Activated naive CD4-positive, alpha-beta T cell treated with anti-CD3 and anti-CD28 coated beads for 36 hours (primary cell): ENCODE measurements at regions not wholly inside any gene's neighbourhood (a gene's known extent, or its start where the extent isn't known, plus 50 kb on each side); places are given as distances from the start of the nearest gene placed in this dataset.

Experiments used
- CTCF ChIA-PET: fragments of 350-600 bp; sonication (Branson Sonifier 250); formaldehyde crosslinking; loops from one replicate; lab custom pipeline; 2021; ENCODE audit warnings: antibody characterized with exemption; lab: Charles Lee
- DNase-seq: peaks from one replicate; pipeline ENCODE4 v3.0.0-alpha.2; 2020
- H3K27ac Mint-ChIP-seq: one replicate; pipeline ENCODE4 v1.8.0; 2021; ENCODE audit warnings: mild to moderate bottlenecking, mixed read lengths
- H3K27me3 Mint-ChIP-seq: one replicate; pipeline ENCODE4 v1.8.0; 2021; ENCODE audit warnings: low read depth, mixed read lengths
- H3K36me3 Mint-ChIP-seq: one replicate; pipeline ENCODE4 v1.8.0; 2021; ENCODE audit warnings: low read depth, mixed read lengths
- H3K4me1 Mint-ChIP-seq: one replicate; pipeline ENCODE4 v1.8.0; 2021; ENCODE audit warnings: low read depth, mixed read lengths
- H3K4me3 Mint-ChIP-seq: one replicate; pipeline ENCODE4 v1.8.0; 2021; ENCODE audit warnings: mild to moderate bottlenecking, moderate library complexity, mixed read lengths
- H3K9me3 Mint-ChIP-seq: one replicate; pipeline ENCODE4 v1.8.0; 2021; ENCODE audit warnings: mixed read lengths
- intact Hi-C: fragments of 100-400 bp; cut with micrococcal nuclease; formaldehyde crosslinking; loops from one replicate; pipeline ENCODE4 v1.15.1; 2023

DNA sequence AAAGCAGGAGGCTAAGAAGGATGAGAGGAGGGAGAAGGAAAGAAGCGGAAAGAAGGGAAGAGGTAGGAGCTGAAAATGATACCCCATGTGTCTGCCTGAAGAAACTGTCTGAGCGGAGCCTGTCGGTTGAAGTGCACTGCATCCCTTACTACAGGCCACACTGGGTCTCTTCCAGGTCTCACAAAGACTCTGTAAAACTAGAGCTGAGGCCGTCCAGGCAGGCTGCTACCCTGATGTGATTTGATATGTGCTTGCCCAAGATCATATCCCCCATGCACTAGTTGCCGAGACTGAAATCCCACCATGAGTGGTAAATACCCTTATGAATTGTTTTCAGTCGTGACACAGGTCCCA is 134.4 kb downstream of the MAIP1 start:
- H3K4me3 Mint-ChIP-seq: no peak overlapping the region
- H3K27me3 Mint-ChIP-seq: peaks cover 9% of the 10 kb centered on the region
- H3K9me3 Mint-ChIP-seq: no peaks in the 10 kb centered on the region
- no peaks in the 10 kb centered on the region for H3K4me1 Mint-ChIP-seq
- H3K27ac Mint-ChIP-seq: no peak overlapping the region
- DNase-seq: no peak
- intact Hi-C loops: no loop called here
- CTCF ChIA-PET: no interaction called here
- H3K36me3 Mint-ChIP-seq: no peaks in the 10 kb centered on the region

DNA sequence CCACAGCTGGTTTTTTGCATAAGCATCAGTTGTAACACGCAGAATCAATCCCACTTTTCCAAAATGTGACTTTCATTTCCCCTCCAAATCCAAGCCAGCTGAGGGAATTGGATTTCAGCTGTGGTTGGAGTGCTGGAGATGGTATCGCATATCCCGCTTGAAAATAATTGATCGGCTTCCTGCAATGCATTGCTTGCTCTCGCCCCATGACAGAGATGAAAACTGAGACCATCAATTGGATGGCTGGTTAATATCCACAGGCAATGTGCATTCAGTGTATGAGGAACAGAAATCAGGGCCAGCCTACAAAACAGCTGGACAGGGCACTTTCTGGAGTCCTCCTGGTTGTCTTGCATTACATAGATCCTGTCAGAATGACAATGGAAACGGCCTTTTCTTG is 135.3 kb downstream of the MAIP1 start:
- CTCF ChIA-PET: interaction anchor here (0.6 kb wide), 1 partner anchor 494 kb away, joined by 3 read pairs; no protein-coding TSS in a partner anchor
- Mint-ChIP-seq H3K27me3 (peaks cover 9% of the 10 kb centered on the region), H3K4me3 (no peak overlapping the region), H3K36me3 (no peaks in the 10 kb centered on the region), H3K27ac (no peak overlapping the region), H3K9me3 (no peaks in the 10 kb centered on the region), H3K4me1 (no peaks in the 10 kb centered on the region)
- intact Hi-C loops: no loop called here
- DNase-seq: no peak

GRCh38 chr2:200091126-200091525 is 135.7 kb downstream of the MAIP1 start:
- Mint-ChIP-seq H3K9me3 (no peaks in the 10 kb centered on the region), H3K4me3 (no peak overlapping the region), H3K4me1 (no peaks in the 10 kb centered on the region), H3K27me3 (peaks cover 9% of the 10 kb centered on the region), H3K27ac (no peak overlapping the region), H3K36me3 (no peaks in the 10 kb centered on the region)
- CTCF ChIA-PET: interaction anchor here (0.6 to 0.7 kb wide), 2 partner anchors 164 to 494 kb away, joined by 3 read pairs; no protein-coding TSS in a partner anchor
- intact Hi-C loops: no loop called here
- no peak for DNase-seq

GRCh38 chr2:200092235-200092634 is 136.9 kb downstream of the MAIP1 start:
- Mint-ChIP-seq H3K4me3 (no peak overlapping the region), H3K4me1 (no peaks in the 10 kb centered on the region), H3K36me3 (no peaks in the 10 kb centered on the region), H3K9me3 (no peaks in the 10 kb centered on the region), H3K27ac (no peak overlapping the region), H3K27me3 (peaks cover 6% of the 10 kb centered on the region)
- intact Hi-C loops: no loop called here
- DNase-seq: no peak
- CTCF ChIA-PET: interaction anchor here (0.6 kb wide), 1 partner anchor 76 kb away, joined by 3 read pairs; no protein-coding TSS in a partner anchor

DNA sequence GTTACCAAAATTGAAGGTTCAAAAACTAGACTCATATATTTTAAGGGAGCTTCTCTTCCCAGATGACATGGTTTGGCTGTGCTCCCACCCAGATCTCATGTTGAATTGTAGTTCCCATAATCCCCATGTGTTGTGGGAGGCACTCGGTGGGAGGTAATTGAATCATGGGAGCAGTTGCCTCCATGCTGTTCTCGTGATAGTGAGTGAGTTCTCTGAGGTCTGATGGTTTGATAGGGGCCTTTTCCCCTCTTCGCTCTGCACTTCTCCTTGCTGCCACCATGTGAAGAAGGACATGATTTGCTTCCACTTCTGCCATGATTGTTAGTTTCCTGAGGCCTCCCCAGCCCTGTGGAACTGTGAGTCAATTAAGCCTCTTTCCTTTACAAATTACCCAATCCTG is 140.1 kb downstream of the MAIP1 start:
- CTCF ChIA-PET: no interaction called here
- peaks cover 4% of the 10 kb centered on the region for H3K27me3 Mint-ChIP-seq
- no peaks in the 10 kb centered on the region for H3K9me3 Mint-ChIP-seq
- DNase-seq: no peak
- intact Hi-C loops: no loop called here
- H3K27ac Mint-ChIP-seq: no peak overlapping the region
- H3K4me1 Mint-ChIP-seq: no peaks in the 10 kb centered on the region
- H3K36me3 Mint-ChIP-seq: no peaks in the 10 kb centered on the region
- H3K4me3 Mint-ChIP-seq: no peak overlapping the region

GRCh38 chr2:200099256-200099655 is 143.9 kb downstream of the MAIP1 start:
- CTCF ChIA-PET: no interaction called here
- H3K4me1 Mint-ChIP-seq: no peaks in the 10 kb centered on the region

DNA sequence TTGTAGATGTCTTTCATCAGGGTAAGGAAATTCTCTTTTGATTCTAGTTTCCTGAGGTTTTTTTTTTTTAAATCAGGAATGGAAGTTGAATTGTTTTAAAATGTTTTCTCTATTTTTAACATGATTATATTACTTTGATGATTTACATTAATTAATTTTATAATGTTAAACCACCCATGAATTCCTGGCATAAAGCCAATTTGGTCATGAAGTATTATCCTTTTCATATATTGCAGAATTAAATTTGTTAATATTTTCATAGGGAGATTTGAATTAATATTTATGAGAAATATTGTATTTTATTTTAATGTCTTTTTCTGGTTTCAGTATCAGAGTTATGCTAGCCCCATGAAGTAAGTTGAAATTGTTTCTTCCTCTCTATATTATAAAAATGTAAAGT is 144.6 kb downstream of the MAIP1 start:
- Mint-ChIP-seq H3K9me3 (no peaks in the 10 kb centered on the region), H3K27me3 (peaks cover 13% of the 10 kb centered on the region), H3K36me3 (no peaks in the 10 kb centered on the region), H3K4me3 (no peak overlapping the region), H3K27ac (no peak overlapping the region), H3K4me1 (no peaks in the 10 kb centered on the region)
- no peak for DNase-seq
- CTCF ChIA-PET: no interaction called here
- intact Hi-C loops: no loop called here

More at GRCh38 chr2:200099256-200099655, 143.9 kb downstream of the MAIP1 start:
- H3K36me3 Mint-ChIP-seq: no peaks in the 10 kb centered on the region
- no peak overlapping the region for H3K27ac Mint-ChIP-seq
- DNase-seq: no peak
- intact Hi-C loops: no loop called here
- H3K4me3 Mint-ChIP-seq: no peak overlapping the region
- H3K9me3 Mint-ChIP-seq: no peaks in the 10 kb centered on the region
- peaks cover 12% of the 10 kb centered on the region for H3K27me3 Mint-ChIP-seq

- no peaks in the 10 kb centered on the region for H3K9me3 Mint-ChIP-seq
- CTCF ChIA-PET: no interaction called here
- no peaks in the 10 kb centered on the region for H3K4me1 Mint-ChIP-seq
- no peaks in the 10 kb centered on the region for H3K36me3 Mint-ChIP-seq
- no peak overlapping the region for H3K4me3 Mint-ChIP-seq
- H3K27me3 Mint-ChIP-seq: peaks cover 16% of the 10 kb centered on the region
- DNase-seq: no peak
- H3K27ac Mint-ChIP-seq: no peak overlapping the region
- intact Hi-C loops: no loop called here
Observed at GRCh38 chr2:200101922-200102321, 146.5 kb downstream of the MAIP1 start.

- DNase-seq: no peak
- Mint-ChIP-seq H3K4me3 (no peak overlapping the region), H3K4me1 (no peaks in the 10 kb centered on the region), H3K9me3 (no peaks in the 10 kb centered on the region), H3K27me3 (peaks cover 19% of the 10 kb centered on the region), H3K27ac (no peak overlapping the region), H3K36me3 (no peaks in the 10 kb centered on the region)
- intact Hi-C loops: no loop called here
- CTCF ChIA-PET: no interaction called here
Observed at GRCh38 chr2:200102971-200103370, 147.6 kb downstream of the MAIP1 start.

DNA sequence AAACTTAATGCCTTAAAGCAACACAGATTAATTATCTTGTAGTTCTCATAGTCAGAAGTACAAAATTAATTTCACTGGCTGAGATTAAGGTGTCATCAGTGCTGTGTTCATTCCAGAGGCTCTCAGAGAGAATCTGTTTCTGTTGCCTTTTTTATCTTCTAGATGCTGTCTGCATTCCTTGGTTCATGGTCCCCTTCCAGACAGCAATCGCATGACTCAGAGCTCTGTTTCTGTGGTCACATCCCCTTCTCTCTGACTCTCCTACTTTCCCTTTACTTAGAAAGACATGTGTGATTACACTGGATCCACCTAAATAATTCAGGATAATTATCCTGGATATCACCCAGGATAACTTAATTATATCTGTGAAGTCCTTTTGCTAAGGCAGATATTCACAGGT is 148.6 kb downstream of the MAIP1 start:
- intact Hi-C loops: no loop called here
- no peak overlapping the region for H3K27ac Mint-ChIP-seq
- H3K4me3 Mint-ChIP-seq: no peak overlapping the region
- no peaks in the 10 kb centered on the region for H3K4me1 Mint-ChIP-seq
- peaks cover 20% of the 10 kb centered on the region for H3K27me3 Mint-ChIP-seq
- H3K9me3 Mint-ChIP-seq: no peaks in the 10 kb centered on the region
- CTCF ChIA-PET: no interaction called here
- no peak for DNase-seq
- H3K36me3 Mint-ChIP-seq: no peaks in the 10 kb centered on the region

GRCh38 chr2:200107514-200108217 is 152.3 kb downstream of the MAIP1 start:
- Mint-ChIP-seq H3K4me3 (no peak overlapping the region), H3K27ac (no peak overlapping the region), H3K27me3 (peaks cover 20% of the 10 kb centered on the region), H3K9me3 (no peaks in the 10 kb centered on the region), H3K4me1 (no peaks in the 10 kb centered on the region), H3K36me3 (no peaks in the 10 kb centered on the region)
- DNase-seq: no peak
- intact Hi-C loops: no loop called here
- CTCF ChIA-PET: interaction anchor here (0.9 kb wide), 1 partner anchor 21 kb away, joined by 3 read pairs; no protein-coding TSS in a partner anchor

DNA sequence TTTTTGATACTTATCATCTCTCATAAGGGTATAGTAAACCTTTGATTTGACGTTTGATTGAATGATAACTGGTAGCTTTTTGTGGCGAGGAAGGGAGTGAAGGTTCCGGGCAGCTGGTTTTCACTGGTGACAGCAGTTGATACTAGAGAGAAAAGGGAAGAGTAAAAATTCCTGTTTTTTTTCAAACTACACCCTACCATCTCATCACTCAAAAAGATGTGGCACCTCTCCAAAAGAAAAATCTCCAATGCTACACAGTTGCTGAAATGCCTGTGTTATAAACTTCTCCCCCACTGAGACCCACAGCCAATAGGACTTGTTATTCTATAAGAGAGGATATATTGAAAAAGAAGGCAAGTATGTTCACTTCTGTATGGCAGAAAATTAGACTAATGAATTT is 154.0 kb downstream of the MAIP1 start:
- no peaks in the 10 kb centered on the region for H3K36me3 Mint-ChIP-seq

GRCh38 chr2:200110381-200110780 is 155.0 kb downstream of the MAIP1 start:
- Mint-ChIP-seq H3K4me1 (no peaks in the 10 kb centered on the region), H3K27me3 (peaks cover 7% of the 10 kb centered on the region), H3K4me3 (no peak overlapping the region), H3K27ac (no peak overlapping the region), H3K36me3 (no peaks in the 10 kb centered on the region), H3K9me3 (no peaks in the 10 kb centered on the region)
- intact Hi-C loops: no loop called here
- DNase-seq: no peak
- CTCF ChIA-PET: no interaction called here

More for the DNA sequence above, 154.0 kb downstream of the MAIP1 start:
- Mint-ChIP-seq H3K27me3 (peaks cover 7% of the 10 kb centered on the region), H3K27ac (no peak overlapping the region), H3K9me3 (no peaks in the 10 kb centered on the region), H3K4me3 (no peak overlapping the region), H3K4me1 (no peaks in the 10 kb centered on the region)
- intact Hi-C loops: no loop called here
- CTCF ChIA-PET: no interaction called here
- no peak for DNase-seq
